Activated B cell treated with CpG ODN at 0.5 μM for 24 hours (primary cell): ENCODE measurements at regions not wholly inside any gene's neighbourhood (a gene's known extent, or its start where the extent isn't known, plus 50 kb on each side); places are given as distances from the start of the nearest gene placed in this dataset.

Source experiments
- ATAC-seq: fragments of 200-7000 bp; cut with Tn5 transposase; one replicate; pipeline ENCODE4 v1.10.0; 2021; ENCODE audit warnings: low read depth, mild to moderate bottlenecking, moderate library complexity
- CTCF ChIA-PET: fragments of 350-600 bp; sonication (Branson Sonifier 250); formaldehyde crosslinking; loops from one replicate; lab custom pipeline; 2021; ENCODE audit warnings: antibody characterized with exemption; lab: Charles Lee
- POLR2A ChIA-PET: fragments of 350-600 bp; sonication (Branson Sonifier 250); formaldehyde crosslinking; loops from one replicate; lab custom pipeline; 2021; ENCODE audit warnings: antibody characterized with exemption; lab: Charles Lee
- DNase-seq: peaks from one replicate; pipeline ENCODE4 v3.0.0; 2022
- H3K27ac Mint-ChIP-seq: one replicate; pipeline ENCODE4 v1.8.0; 2020; ENCODE audit warnings: mixed read lengths
- H3K27me3 Mint-ChIP-seq: one replicate; pipeline ENCODE4 v1.8.0; 2021; ENCODE audit warnings: mixed read lengths
- H3K36me3 Mint-ChIP-seq: one replicate; pipeline ENCODE4 v1.8.0; 2021; ENCODE audit warnings: low read depth, mixed read lengths
- H3K4me1 Mint-ChIP-seq: one replicate; pipeline ENCODE4 v1.8.0; 2021; ENCODE audit warnings: mixed read lengths
- H3K4me3 Mint-ChIP-seq: one replicate; pipeline ENCODE4 v1.8.0; 2020; ENCODE audit warnings: mild to moderate bottlenecking, mixed read lengths
- H3K9me3 Mint-ChIP-seq: one replicate; pipeline ENCODE4 v1.8.0; 2020; ENCODE audit warnings: mixed read lengths
- CTCF ChIP-seq: fragments of 200-600 bp; IDR thresholded peaks from one replicate; pipeline ENCODE4 v1.8.0; 2022; ENCODE audit warnings: antibody characterized with exemption, mild to moderate bottlenecking
- intact Hi-C: fragments of 100-400 bp; cut with micrococcal nuclease; formaldehyde crosslinking; loops from one replicate; pipeline ENCODE4 v1.15.1; 2024

- TF ChIP-seq CTCF, result no peak
- intact Hi-C loops, result no loop called here
- H3K4me3 Mint-ChIP-seq, result no peak overlapping the region
- ChIA-PET POLR2A (no interaction called here), CTCF (no interaction called here)
- no peaks in the 10 kb centered on the region for H3K9me3 Mint-ChIP-seq
- no peak for DNase-seq
- no peak for ATAC-seq
- H3K36me3 Mint-ChIP-seq, result no peaks in the 10 kb centered on the region
- H3K27me3 Mint-ChIP-seq, result no peaks in the 10 kb centered on the region
- H3K4me1 Mint-ChIP-seq, result no peaks in the 10 kb centered on the region
- no peak overlapping the region for H3K27ac Mint-ChIP-seq
Observed at GRCh38 chr13:55745828-55746227, 1394.9 kb upstream of the PRR20A start.

- no peak for TF ChIP-seq CTCF
- Mint-ChIP-seq H3K27ac (no peak overlapping the region), H3K27me3 (no peaks in the 10 kb centered on the region), H3K4me1 (no peaks in the 10 kb centered on the region), H3K9me3 (peaks cover 2% of the 10 kb centered on the region), H3K4me3 (no peak overlapping the region), H3K36me3 (no peaks in the 10 kb centered on the region)
- ATAC-seq (no peak), DNase-seq (no peak)
- POLR2A ChIA-PET, result no interaction called here
- CTCF ChIA-PET, result no interaction called here
- intact Hi-C loops, result no loop called here
Observed at GRCh38 chr13:55761986-55762385, 1378.7 kb upstream of the PRR20A start.

GRCh38 chr13:55777612-55778011 lies 1363.1 kb upstream of the PRR20A start:
- ATAC-seq, result no peak
- CTCF ChIA-PET, result no interaction called here
- Mint-ChIP-seq H3K36me3 (no peaks in the 10 kb centered on the region), H3K27me3 (no peaks in the 10 kb centered on the region), H3K9me3 (peaks cover 8% of the 10 kb centered on the region), H3K4me3 (no peak overlapping the region), H3K4me1 (no peaks in the 10 kb centered on the region), H3K27ac (no peak overlapping the region)
- POLR2A ChIA-PET, result no interaction called here
- intact Hi-C loops, result no loop called here
- no peak for TF ChIP-seq CTCF
- DNase-seq, result no peak

GRCh38 chr13:55783841-55784240 lies 1356.9 kb upstream of the PRR20A start:
- Mint-ChIP-seq H3K36me3 (no peaks in the 10 kb centered on the region), H3K27ac (no peak overlapping the region), H3K27me3 (no peaks in the 10 kb centered on the region), H3K4me3 (no peak overlapping the region), H3K9me3 (peaks cover 16% of the 10 kb centered on the region), H3K4me1 (no peaks in the 10 kb centered on the region)
- ChIA-PET CTCF (no interaction called here), POLR2A (no interaction called here)
- intact Hi-C loops, result no loop called here
- no peak for TF ChIP-seq CTCF
- ATAC-seq, result no peak
- no peak for DNase-seq

GRCh38 chr13:55788548-55788947 lies 1352.2 kb upstream of the PRR20A start:
- CTCF ChIA-PET, result no interaction called here
- no peaks in the 10 kb centered on the region for H3K27me3 Mint-ChIP-seq
- intact Hi-C loops, result no loop called here
- POLR2A ChIA-PET, result no interaction called here
- H3K36me3 Mint-ChIP-seq, result no peaks in the 10 kb centered on the region
- H3K27ac Mint-ChIP-seq, result no peak overlapping the region
- H3K4me1 Mint-ChIP-seq, result no peaks in the 10 kb centered on the region
- no peak overlapping the region for H3K4me3 Mint-ChIP-seq
- no peak for DNase-seq
- TF ChIP-seq CTCF, result no peak
- peaks cover 14% of the 10 kb centered on the region for H3K9me3 Mint-ChIP-seq
- no peak for ATAC-seq
